Nephron progenitor cell (in vitro differentiated cells): ENCODE measurements at regions not wholly inside any gene's neighbourhood (a gene's known extent, or its start where the extent isn't known, plus 50 kb on each side); places are given as distances from the start of the nearest gene placed in this dataset.

ENCODE experiments used
- DNase-seq: peaks from one replicate; pipeline ENCODE4 v3.0.0; 2021
- H3K27ac Mint-ChIP-seq: 2 replicates; pipeline ENCODE4 v1.8.0; 2021; ENCODE audit warnings: mild to moderate bottlenecking, moderate library complexity, mixed read lengths
- H3K27me3 Mint-ChIP-seq: 2 replicates; pipeline ENCODE4 v1.8.0; 2021; ENCODE audit warnings: mild to moderate bottlenecking, low read depth, mixed read lengths; ENCODE audit not compliant: poor library complexity
- H3K36me3 Mint-ChIP-seq: 2 replicates; pipeline ENCODE4 v1.8.0; 2021; ENCODE audit warnings: low read depth, mixed read lengths
- H3K4me1 Mint-ChIP-seq: 2 replicates; pipeline ENCODE4 v1.8.0; 2021; ENCODE audit warnings: mixed read lengths
- H3K4me3 Mint-ChIP-seq: 2 replicates; pipeline ENCODE4 v1.8.0; 2021; ENCODE audit warnings: mild to moderate bottlenecking, moderate library complexity, mixed read lengths
- H3K9me3 Mint-ChIP-seq: 2 replicates; pipeline ENCODE4 v1.8.0; 2021; ENCODE audit warnings: mild to moderate bottlenecking, moderate library complexity, mixed read lengths
- CTCF ChIP-seq: fragments of 200-600 bp; sonication (generic); IDR thresholded peaks from 2 replicates; pipeline ENCODE4 v1.5.0; 2021; ENCODE audit warnings: antibody characterized with exemption

- Mint-ChIP-seq H3K36me3 (peaks cover 6% of the 10 kb centered on the region), H3K4me1 (peaks cover 46% of the 10 kb centered on the region), H3K27me3 (peaks cover 4% of the 10 kb centered on the region), H3K27ac (no peak overlapping the region), H3K9me3 (peaks cover 40% of the 10 kb centered on the region), H3K4me3 (no peak overlapping the region)
- DNase-seq = no peak
- no peak for TF ChIP-seq CTCF
These were observed 92.2 kb downstream of the MRPL36 start for GRCh38 chr5:1707467-1707866.

GRCh38 chr5:1706428-1706827 is 93.2 kb downstream of the MRPL36 start:
- Mint-ChIP-seq H3K9me3 (peaks cover 40% of the 10 kb centered on the region), H3K4me1 (peaks cover 49% of the 10 kb centered on the region), H3K4me3 (no peak overlapping the region), H3K27me3 (peaks cover 5% of the 10 kb centered on the region), H3K36me3 (peaks cover 6% of the 10 kb centered on the region), H3K27ac (no peak overlapping the region)
- no peak for DNase-seq
- no peak for TF ChIP-seq CTCF

GRCh38 chr5:1706021-1706420 is 93.6 kb downstream of the MRPL36 start:
- Mint-ChIP-seq H3K27me3 (peaks cover 9% of the 10 kb centered on the region), H3K27ac (no peak overlapping the region), H3K4me1 (peaks cover 53% of the 10 kb centered on the region), H3K36me3 (peaks cover 6% of the 10 kb centered on the region), H3K4me3 (no peak overlapping the region), H3K9me3 (peaks cover 37% of the 10 kb centered on the region)
- TF ChIP-seq CTCF = no peak
- no peak for DNase-seq

GRCh38 chr5:1704676-1705075 is 95.0 kb downstream of the MRPL36 start:
- no peak for DNase-seq
- TF ChIP-seq CTCF = no peak
- Mint-ChIP-seq H3K4me1 (peaks cover 51% of the 10 kb centered on the region), H3K27ac (no peak overlapping the region), H3K4me3 (no peak overlapping the region), H3K9me3 (peaks cover 47% of the 10 kb centered on the region), H3K27me3 (peaks cover 10% of the 10 kb centered on the region), H3K36me3 (peaks cover 8% of the 10 kb centered on the region)

- Mint-ChIP-seq H3K27ac (no peak overlapping the region), H3K4me1 (peaks cover 46% of the 10 kb centered on the region), H3K27me3 (peaks cover 12% of the 10 kb centered on the region), H3K9me3 (peaks cover 47% of the 10 kb centered on the region), H3K36me3 (peaks cover 11% of the 10 kb centered on the region), H3K4me3 (no peak overlapping the region)
- no peak for DNase-seq
- no peak for TF ChIP-seq CTCF
These were observed 95.4 kb downstream of the MRPL36 start for GRCh38 chr5:1704266-1704665.

GRCh38 chr5:1703352-1704050 is 96.1 kb downstream of the MRPL36 start:
- Mint-ChIP-seq H3K27ac (no peak overlapping the region), H3K4me1 (peaks cover 39% of the 10 kb centered on the region), H3K27me3 (peaks cover 12% of the 10 kb centered on the region), H3K9me3 (peaks cover 48% of the 10 kb centered on the region), H3K4me3 (no peak overlapping the region), H3K36me3 (peaks cover 11% of the 10 kb centered on the region)
- TF ChIP-seq CTCF = no peak
- no peak for DNase-seq
